ENCODE measurements at regions not wholly inside any gene's neighbourhood (a gene's known extent, or its start where the extent isn't known, plus 50 kb on each side); places are given as distances from the start of the nearest gene placed in this dataset.

DNA sequence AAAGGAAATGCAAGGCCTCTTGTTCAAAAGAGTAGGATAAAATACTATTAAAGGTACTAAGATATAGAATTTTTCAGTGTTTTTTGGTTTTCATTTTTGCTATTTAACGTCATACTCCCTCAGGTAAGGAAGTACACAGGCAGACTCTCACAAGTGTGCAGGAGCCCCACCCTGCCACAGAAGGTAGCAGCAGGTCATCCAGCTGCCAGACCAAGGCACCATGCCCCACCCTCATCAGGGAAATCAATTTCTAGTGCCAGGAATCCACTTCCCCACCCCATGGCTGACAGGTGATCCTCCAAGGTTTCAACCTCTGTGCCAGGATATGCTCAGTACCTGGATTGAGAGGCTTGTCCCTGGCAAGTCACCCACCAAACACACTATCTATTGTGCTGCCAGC, 712.9 kb downstream of the SORCS3 start:
- TF ChIP-seq, protein P1, sequence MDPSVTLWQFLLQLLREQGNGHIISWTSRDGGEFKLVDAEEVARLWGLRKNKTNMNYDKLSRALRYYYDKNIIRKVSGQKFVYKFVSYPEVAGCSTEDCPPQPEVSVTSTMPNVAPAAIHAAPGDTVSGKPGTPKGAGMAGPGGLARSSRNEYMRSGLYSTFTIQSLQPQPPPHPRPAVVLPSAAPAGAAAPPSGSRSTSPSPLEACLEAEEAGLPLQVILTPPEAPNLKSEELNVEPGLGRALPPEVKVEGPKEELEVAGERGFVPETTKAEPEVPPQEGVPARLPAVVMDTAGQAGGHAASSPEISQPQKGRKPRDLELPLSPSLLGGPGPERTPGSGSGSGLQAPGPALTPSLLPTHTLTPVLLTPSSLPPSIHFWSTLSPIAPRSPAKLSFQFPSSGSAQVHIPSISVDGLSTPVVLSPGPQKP (IDR thresholded peaks at IDR 0.05; ENCODE audit: low read depth, low read length), result no peak
- TF ChIP-seq, protein P2, sequence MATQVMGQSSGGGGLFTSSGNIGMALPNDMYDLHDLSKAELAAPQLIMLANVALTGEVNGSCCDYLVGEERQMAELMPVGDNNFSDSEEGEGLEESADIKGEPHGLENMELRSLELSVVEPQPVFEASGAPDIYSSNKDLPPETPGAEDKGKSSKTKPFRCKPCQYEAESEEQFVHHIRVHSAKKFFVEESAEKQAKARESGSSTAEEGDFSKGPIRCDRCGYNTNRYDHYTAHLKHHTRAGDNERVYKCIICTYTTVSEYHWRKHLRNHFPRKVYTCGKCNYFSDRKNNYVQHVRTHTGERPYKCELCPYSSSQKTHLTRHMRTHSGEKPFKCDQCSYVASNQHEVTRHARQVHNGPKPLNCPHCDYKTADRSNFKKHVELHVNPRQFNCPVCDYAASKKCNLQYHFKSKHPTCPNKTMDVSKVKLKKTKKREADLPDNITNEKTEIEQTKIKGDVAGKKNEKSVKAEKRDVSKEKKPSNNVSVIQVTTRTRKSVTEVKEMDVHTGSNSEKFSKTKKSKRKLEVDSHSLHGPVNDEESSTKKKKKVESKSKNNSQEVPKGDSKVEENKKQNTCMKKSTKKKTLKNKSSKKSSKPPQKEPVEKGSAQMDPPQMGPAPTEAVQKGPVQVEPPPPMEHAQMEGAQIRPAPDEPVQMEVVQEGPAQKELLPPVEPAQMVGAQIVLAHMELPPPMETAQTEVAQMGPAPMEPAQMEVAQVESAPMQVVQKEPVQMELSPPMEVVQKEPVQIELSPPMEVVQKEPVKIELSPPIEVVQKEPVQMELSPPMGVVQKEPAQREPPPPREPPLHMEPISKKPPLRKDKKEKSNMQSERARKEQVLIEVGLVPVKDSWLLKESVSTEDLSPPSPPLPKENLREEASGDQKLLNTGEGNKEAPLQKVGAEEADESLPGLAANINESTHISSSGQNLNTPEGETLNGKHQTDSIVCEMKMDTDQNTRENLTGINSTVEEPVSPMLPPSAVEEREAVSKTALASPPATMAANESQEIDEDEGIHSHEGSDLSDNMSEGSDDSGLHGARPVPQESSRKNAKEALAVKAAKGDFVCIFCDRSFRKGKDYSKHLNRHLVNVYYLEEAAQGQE (IDR thresholded peaks at IDR 0.05), result no peak
- TF ChIP-seq CBX2 (IDR thresholded peaks at IDR 0.05; ENCODE audit: borderline replicate concordance, low read depth), result no peak
- TF ChIP-seq FOSL2 (IDR thresholded peaks at IDR 0.05), result no peak
- no peak for TF ChIP-seq FOSL2 (CRISPR knock-in tag; IDR thresholded peaks at IDR 0.05)
- no peak for TF ChIP-seq PHF8 (IDR thresholded peaks at IDR 0.05; ENCODE audit: borderline replicate concordance, low read depth)
- no peak for TF ChIP-seq EHMT2 (IDR thresholded peaks at IDR 0.05; ENCODE audit: low read depth)
- no peak for TF ChIP-seq JUN (IDR thresholded peaks at IDR 0.05)
- no peak for TF ChIP-seq RNF2 (IDR thresholded peaks at IDR 0.05; ENCODE audit: borderline replicate concordance, low read depth)
- TF ChIP-seq HOXB13 (CRISPR knock-in tag; IDR thresholded peaks at IDR 0.05; ENCODE audit: low read depth), result no peak
- no peak for TF ChIP-seq POLR2A (IDR thresholded peaks at IDR 0.05; ENCODE audit: low read length)
- no peak for TF ChIP-seq MAFK (IDR thresholded peaks at IDR 0.05; ENCODE audit: partially characterized antibody)
- no peak for TF ChIP-seq ZFP36 (IDR thresholded peaks at IDR 0.05; ENCODE audit: borderline replicate concordance, partially characterized antibody)
- no peak for TF ChIP-seq NFE2L2 (conservative IDR thresholded peaks at IDR 0.05; ENCODE audit: low read length)
- TF ChIP-seq CEBPB (IDR thresholded peaks at IDR 0.05), result no peak
- TF ChIP-seq HEYL (CRISPR knock-in tag; IDR thresholded peaks at IDR 0.05), result no peak
- H3K9me3 ChIP-seq, result no peaks in the 10 kb centered on the region
- no peak overlapping the region for H3K27ac ChIP-seq
- no peak for DNase-seq (ENCODE audit: low read depth in 1 of 2, low spot score in 1 of 2)
- no peak for FAIRE-seq
- no peak overlapping the region for H3K4me2 ChIP-seq
- H3K4me1 ChIP-seq, result no peaks in the 10 kb centered on the region
- POLR2A ChIA-PET, result no interaction called here
- no peak for ATAC-seq
- no peak overlapping the region for H3K4me3 ChIP-seq
- 0% methylated on average over 1 of the region's 1 CpG for WGBS (ENCODE audit: missing lambda C conversion rate)
- CTCF ChIA-PET, result no interaction called here

DNA sequence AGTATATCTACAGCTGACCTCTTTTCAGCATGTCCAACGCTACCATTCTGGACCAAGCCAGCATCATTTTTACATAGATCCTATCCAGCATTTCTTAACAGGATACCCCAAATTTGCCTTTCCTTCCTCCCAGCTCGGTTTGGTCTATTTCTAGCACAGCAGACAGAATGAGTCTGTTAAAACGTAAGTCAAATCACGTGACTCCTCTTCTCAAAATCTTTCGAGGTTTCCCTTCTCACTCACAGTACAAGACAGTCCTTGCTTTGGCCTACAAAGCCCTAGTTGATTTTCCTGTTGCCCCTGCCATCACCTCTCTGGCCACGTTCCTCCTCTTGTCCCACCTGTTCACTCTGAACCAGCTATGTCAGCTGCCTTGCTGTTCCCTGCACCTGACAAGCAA, 711.7 kb downstream of the SORCS3 start:
- Histone ChIP-seq H3K4me1 (no peaks in the 10 kb centered on the region), H3K4me3 (no peak overlapping the region), H3K4me2 (no peak overlapping the region), H3K27ac (no peak overlapping the region), H3K9me3 (no peaks in the 10 kb centered on the region)
- FAIRE-seq, result no peak
- 9% methylated on average over 6 of the region's 6 CpGs for WGBS (ENCODE audit: missing lambda C conversion rate)
- CTCF ChIA-PET, result no interaction called here
- DNase-seq (ENCODE audit: low read depth in 1 of 2, low spot score in 1 of 2), result no peak
- ATAC-seq, result no peak
- TF ChIP-seq HDAC2 (IDR thresholded peaks at IDR 0.05) (no peak), MAFK (IDR thresholded peaks at IDR 0.05; ENCODE audit: partially characterized antibody) (no peak), FOSL2 (IDR thresholded peaks at IDR 0.05) (no peak), FOSL2 (CRISPR knock-in tag; IDR thresholded peaks at IDR 0.05) (no peak), FOXS1 (CRISPR knock-in tag; IDR thresholded peaks at IDR 0.05) (no peak), ZC3H11A (IDR thresholded peaks at IDR 0.05) (no peak), KDM1A (IDR thresholded peaks at IDR 0.05; ENCODE audit: low read depth) (no peak), JUNB (IDR thresholded peaks at IDR 0.05) (no peak), EHMT2 (IDR thresholded peaks at IDR 0.05; ENCODE audit: low read depth) (no peak), EP300 (IDR thresholded peaks at IDR 0.05) (no peak), CHD4 (IDR thresholded peaks at IDR 0.05; ENCODE audit: borderline replicate concordance) (no peak)
- TF ChIP-seq, protein P3, sequence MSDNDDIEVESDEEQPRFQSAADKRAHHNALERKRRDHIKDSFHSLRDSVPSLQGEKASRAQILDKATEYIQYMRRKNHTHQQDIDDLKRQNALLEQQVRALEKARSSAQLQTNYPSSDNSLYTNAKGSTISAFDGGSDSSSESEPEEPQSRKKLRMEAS (IDR thresholded peaks at IDR 0.05), result no peak
- TF ChIP-seq, protein P4, sequence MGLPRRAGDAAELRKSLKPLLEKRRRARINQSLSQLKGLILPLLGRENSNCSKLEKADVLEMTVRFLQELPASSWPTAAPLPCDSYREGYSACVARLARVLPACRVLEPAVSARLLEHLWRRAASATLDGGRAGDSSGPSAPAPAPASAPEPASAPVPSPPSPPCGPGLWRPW (IDR thresholded peaks at IDR 0.05), result no peak
- POLR2A ChIA-PET, result no interaction called here
